GM23338 (cell line): ENCODE measurements at regions not wholly inside any gene's neighbourhood (a gene's known extent, or its start where the extent isn't known, plus 50 kb on each side); places are given as distances from the start of the nearest gene placed in this dataset.

Experiments used
- EZH2 ChIP-seq: fragments of 200-600 bp; sonication (generic); IDR thresholded peaks from one replicate; pipeline ENCODE4 v1.8.0; 2017; ENCODE audit warnings: antibody characterized with exemption, mild to moderate bottlenecking, low read depth; ENCODE audit not compliant: unreplicated experiment
- JUNB ChIP-seq: IDR thresholded peaks from one replicate; pipeline ENCODE4 v1.6.1; 2016; ENCODE audit warnings: antibody characterized with exemption; ENCODE audit not compliant: unreplicated experiment
- POLR2AphosphoS5 ChIP-seq: IDR thresholded peaks from 2 replicates; pipeline ENCODE4 v1.6.1; 2016; ENCODE audit warnings: antibody characterized with exemption, low read depth
- STAT1 ChIP-seq: IDR thresholded peaks from one replicate; pipeline ENCODE4 v1.6.1; 2016; ENCODE audit warnings: antibody characterized with exemption; ENCODE audit not compliant: unreplicated experiment
- ZNF114 ChIP-seq: fragments of 250-450 bp; sonication (Bioruptor Pico); IDR thresholded peaks from 2 replicates; pipeline ENCODE4 v1.5.0; 2020; ENCODE audit warnings: mild to moderate bottlenecking, moderate library complexity
- TF ChIP-seq, protein P1 (sequence below), 2 experiments: fragments of 200-600 bp in 1 of 2; sonication (generic) in 1 of 2; conservative IDR thresholded peaks; 2 replicates each; pipeline versions ENCODE4 v1.5.1 to v1.6.1; 2016 to 2017; ENCODE audit warnings: antibody characterized with exemption in 2 of 2, low read depth in 2 of 2, mild to moderate bottlenecking in 2 of 2, moderate library complexity in 1 of 2

DNA sequence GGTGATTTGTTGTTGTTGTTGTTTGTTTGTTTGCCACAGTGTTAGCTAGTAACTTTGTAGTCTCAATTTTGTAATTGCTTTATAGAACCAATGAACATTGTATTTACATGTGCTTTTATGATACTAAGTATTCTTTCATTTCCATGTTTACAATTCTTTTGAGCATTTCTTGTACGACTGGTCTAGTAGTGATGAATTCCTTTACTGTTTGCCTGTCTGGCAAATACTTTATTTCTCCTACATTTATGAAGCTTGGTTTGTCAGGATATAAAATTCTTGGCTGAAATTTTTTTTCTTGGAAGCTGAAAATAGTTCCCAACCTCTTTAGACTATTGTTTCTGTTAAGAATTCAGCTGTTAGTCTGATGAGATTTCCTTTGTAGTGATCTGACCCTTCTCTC lies 55.6 kb upstream of the SNCAIP start:
- TF ChIP-seq EZH2 (no peak), JUNB (no peak), ZNF114 (CRISPR knock-in tag) (no peak), POLR2AphosphoS5 (no peak), STAT1 (no peak)
- TF ChIP-seq, protein P1, sequence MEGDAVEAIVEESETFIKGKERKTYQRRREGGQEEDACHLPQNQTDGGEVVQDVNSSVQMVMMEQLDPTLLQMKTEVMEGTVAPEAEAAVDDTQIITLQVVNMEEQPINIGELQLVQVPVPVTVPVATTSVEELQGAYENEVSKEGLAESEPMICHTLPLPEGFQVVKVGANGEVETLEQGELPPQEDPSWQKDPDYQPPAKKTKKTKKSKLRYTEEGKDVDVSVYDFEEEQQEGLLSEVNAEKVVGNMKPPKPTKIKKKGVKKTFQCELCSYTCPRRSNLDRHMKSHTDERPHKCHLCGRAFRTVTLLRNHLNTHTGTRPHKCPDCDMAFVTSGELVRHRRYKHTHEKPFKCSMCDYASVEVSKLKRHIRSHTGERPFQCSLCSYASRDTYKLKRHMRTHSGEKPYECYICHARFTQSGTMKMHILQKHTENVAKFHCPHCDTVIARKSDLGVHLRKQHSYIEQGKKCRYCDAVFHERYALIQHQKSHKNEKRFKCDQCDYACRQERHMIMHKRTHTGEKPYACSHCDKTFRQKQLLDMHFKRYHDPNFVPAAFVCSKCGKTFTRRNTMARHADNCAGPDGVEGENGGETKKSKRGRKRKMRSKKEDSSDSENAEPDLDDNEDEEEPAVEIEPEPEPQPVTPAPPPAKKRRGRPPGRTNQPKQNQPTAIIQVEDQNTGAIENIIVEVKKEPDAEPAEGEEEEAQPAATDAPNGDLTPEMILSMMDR (conservative IDR thresholded peaks at IDR 0.05; ENCODE audit: low read depth in 2 of 2) = no peak
